ENCODE measurements at regions not wholly inside any gene's neighbourhood (a gene's known extent, or its start where the extent isn't known, plus 50 kb on each side); places are given as distances from the start of the nearest gene placed in this dataset.

GRCh38 chr18:37962316-37962966 is 396.8 kb upstream of the CELF4 start:
- Histone ChIP-seq H3K9ac (ENCODE audit: extremely low read depth, low read length, poor library complexity, severe bottlenecking) (no peak overlapping the region), H3K27ac (ENCODE audit: low read depth, low read length) (no peak overlapping the region), H3K9me3 (ENCODE audit: control insufficient read depth, low read length) (peaks cover 10% of the 10 kb centered on the region), H3K4me1 (ENCODE audit: control insufficient read depth, insufficient read depth, low read length) (peaks cover 3% of the 10 kb centered on the region), H3K36me3 (ENCODE audit: control insufficient read depth, insufficient read depth, low read length) (no peaks in the 10 kb centered on the region), H3K27me3 (ENCODE audit: control insufficient read depth, insufficient read depth, low read length, poor library complexity, severe bottlenecking) (no peaks in the 10 kb centered on the region), H3K4me3 (ENCODE audit: low read length) (no peak overlapping the region)
- Mint-ChIP-seq H3K27ac (no peak overlapping the region), H3K27me3 (ENCODE audit: insufficient read depth) (no peaks in the 10 kb centered on the region), H3K9me3 (peaks cover 9% of the 10 kb centered on the region), H3K4me1 (peaks cover 7% of the 10 kb centered on the region), H3K36me3 (ENCODE audit: low read depth) (no peaks in the 10 kb centered on the region), H3K4me3 (no peak overlapping the region)
- no peak for DNase-seq
- no peak for TF ChIP-seq CTCF (conservative IDR thresholded peaks at IDR 0.05)
- WGBS, 2 experiments (ENCODE audit: insufficient coverage in 1 of 2, insufficient read length in 1 of 2) = 80 to 82% methylated on average over 7 to 9 of the region's 9 CpGs

GRCh38 chr18:37958499-37958898 is 392.9 kb upstream of the CELF4 start:
- H3K4me3 Mint-ChIP-seq = no peak overlapping the region
- no peaks in the 10 kb centered on the region for H3K27me3 Mint-ChIP-seq (ENCODE audit: insufficient read depth)
- Histone ChIP-seq H3K9ac (ENCODE audit: extremely low read depth, low read length, poor library complexity, severe bottlenecking) (no peak overlapping the region), H3K9me3 (ENCODE audit: control insufficient read depth, low read length) (peaks cover 10% of the 10 kb centered on the region), H3K4me3 (ENCODE audit: low read length) (no peak overlapping the region), H3K36me3 (ENCODE audit: control insufficient read depth, insufficient read depth, low read length) (no peaks in the 10 kb centered on the region), H3K27ac (ENCODE audit: low read depth, low read length) (no peak overlapping the region), H3K27me3 (ENCODE audit: control insufficient read depth, insufficient read depth, low read length, poor library complexity, severe bottlenecking) (no peaks in the 10 kb centered on the region), H3K4me1 (ENCODE audit: control insufficient read depth, insufficient read depth, low read length) (no peaks in the 10 kb centered on the region)
- H3K4me1 Mint-ChIP-seq = no peaks in the 10 kb centered on the region
- TF ChIP-seq CTCF (conservative IDR thresholded peaks at IDR 0.05) = no peak
- H3K36me3 Mint-ChIP-seq (ENCODE audit: low read depth) = no peaks in the 10 kb centered on the region
- 90 to 94% methylated on average over 2 of the region's 3 CpGs for WGBS, 2 experiments (ENCODE audit: insufficient coverage in 1 of 2, insufficient read length in 1 of 2)
- DNase-seq = no peak
- H3K27ac Mint-ChIP-seq = no peak overlapping the region
- peaks cover 13% of the 10 kb centered on the region for H3K9me3 Mint-ChIP-seq

GRCh38 chr18:37956902-37957301 is 391.3 kb upstream of the CELF4 start:
- Mint-ChIP-seq H3K36me3 (ENCODE audit: low read depth) (no peaks in the 10 kb centered on the region), H3K4me3 (no peak overlapping the region), H3K27ac (no peak overlapping the region), H3K4me1 (no peaks in the 10 kb centered on the region), H3K27me3 (ENCODE audit: insufficient read depth) (no peaks in the 10 kb centered on the region), H3K9me3 (peaks cover 20% of the 10 kb centered on the region)
- no peaks in the 10 kb centered on the region for H3K27me3 ChIP-seq (ENCODE audit: control insufficient read depth, insufficient read depth, low read length, poor library complexity, severe bottlenecking)
- peaks cover 14% of the 10 kb centered on the region for H3K9me3 ChIP-seq (ENCODE audit: control insufficient read depth, low read length)
- H3K9ac ChIP-seq (ENCODE audit: extremely low read depth, low read length, poor library complexity, severe bottlenecking) = no peak overlapping the region
- no peak for DNase-seq
- H3K27ac ChIP-seq (ENCODE audit: low read depth, low read length) = no peak overlapping the region
- TF ChIP-seq CTCF (conservative IDR thresholded peaks at IDR 0.05) = no peak
- no peak overlapping the region for H3K4me3 ChIP-seq (ENCODE audit: low read length)
- H3K36me3 ChIP-seq (ENCODE audit: control insufficient read depth, insufficient read depth, low read length) = no peaks in the 10 kb centered on the region
- H3K4me1 ChIP-seq (ENCODE audit: control insufficient read depth, insufficient read depth, low read length) = no peaks in the 10 kb centered on the region
- 89 to 93% methylated on average over 2 to 4 of the region's 4 CpGs for WGBS, 2 experiments (ENCODE audit: insufficient coverage in 1 of 2, insufficient read length in 1 of 2)

Data from endodermal cell (in vitro differentiated cells).